ENCODE measurements at regions not wholly inside any gene's neighbourhood (a gene's known extent, or its start where the extent isn't known, plus 50 kb on each side); places are given as distances from the start of the nearest gene placed in this dataset.
A peak's percentile ranks its signal among the peaks of the same experiment; 100 is the strongest.

GRCh38 chr9:99405359-99405758, 183.3 kb downstream of the SEC61B start:
- no peak overlapping the region for H3K27ac ChIP-seq
- H3K4me3 ChIP-seq: no peak overlapping the region
- H3K27me3 ChIP-seq: no peaks in the 10 kb centered on the region
- TF ChIP-seq CTCF (IDR thresholded peaks at IDR 0.05): no peak
- intact Hi-C loops (cut with DNase I): no loop called here
- no peaks in the 10 kb centered on the region for H3K36me3 ChIP-seq
- 70 to 79% methylated on average over 2 of the region's 2 CpGs for WGBS, 2 donors
- no peak for ATAC-seq
- no peak for DNase-seq
- peaks cover 0 to 8% (median 5%) of the 10 kb centered on the region in 9 donors for H3K4me1 ChIP-seq
- H3K9me3 ChIP-seq: no peaks in the 10 kb centered on the region

GRCh38 chr9:99406939-99407338, 184.9 kb downstream of the SEC61B start:
- ATAC-seq: peak in 7 of 8 donors; percentile 35 to 89 (median 67)
- 57 to 65% methylated on average over 4 of the region's 4 CpGs for WGBS, 2 donors
- intact Hi-C loops (cut with DNase I): loop anchor here in 1 of 10 donors (1.0 kb wide), 1 partner anchor 38 kb away; no protein-coding TSS in a partner anchor
- peaks cover 0 to 7% (median 0%) of the 10 kb centered on the region in 11 donors for H3K9me3 ChIP-seq
- peak in 1 of 2 donors; percentile 20 for DNase-seq
- H3K27me3 ChIP-seq: no peaks in the 10 kb centered on the region
- no peaks in the 10 kb centered on the region for H3K36me3 ChIP-seq
- no peak overlapping the region for H3K4me3 ChIP-seq
- no peak overlapping the region for H3K27ac ChIP-seq
- no peak for TF ChIP-seq CTCF (IDR thresholded peaks at IDR 0.05)
- peaks cover 0 to 8% (median 3%) of the 10 kb centered on the region in 9 donors for H3K4me1 ChIP-seq

DNA sequence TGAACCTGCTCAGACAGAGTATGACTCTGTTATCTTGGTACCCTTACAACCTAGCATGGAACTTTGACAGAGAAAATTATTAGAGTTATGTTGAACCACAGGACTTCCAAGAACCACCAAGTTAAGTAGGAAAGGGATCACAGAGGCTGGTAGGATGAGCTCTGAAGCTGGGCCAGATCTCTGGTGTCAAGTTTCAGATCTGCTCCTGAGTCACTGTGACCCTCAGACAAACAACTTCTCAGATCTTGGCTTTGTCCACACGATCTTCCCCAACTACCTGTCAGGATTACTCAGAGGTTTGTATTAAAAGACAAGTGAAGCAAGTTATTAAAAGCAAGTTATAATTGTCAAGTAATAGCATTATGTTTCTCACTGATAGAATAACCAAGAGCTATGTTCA, 189.0 kb downstream of the SEC61B start:
- no peak for TF ChIP-seq CTCF (IDR thresholded peaks at IDR 0.05)
- Histone ChIP-seq H3K36me3 (no peaks in the 10 kb centered on the region), H3K27me3 (no peaks in the 10 kb centered on the region), H3K4me1 (peaks cover 0 to 8% (median 3%) of the 10 kb centered on the region in 9 donors), H3K9me3 (peaks cover 0 to 7% (median 0%) of the 10 kb centered on the region in 11 donors), H3K27ac (no peak overlapping the region), H3K4me3 (no peak overlapping the region)
- no peak for DNase-seq
- intact Hi-C loops (cut with DNase I): no loop called here
- no peak for ATAC-seq
- WGBS, 2 donors: 60 to 78% methylated on average over 1 of the region's 1 CpG

GRCh38 chr9:99411479-99412115, 189.5 kb downstream of the SEC61B start:
- peak in 6 of 8 donors; percentile 37 to 74 (median 47) for ATAC-seq
- intact Hi-C loops (cut with DNase I): loop anchor here in 1 of 10 donors (2.0 kb wide), 1 partner anchor 17 kb away; no protein-coding TSS in a partner anchor

More at GRCh38 chr9:99411479-99412115, 189.5 kb downstream of the SEC61B start:
- no peaks in the 10 kb centered on the region for H3K27me3 ChIP-seq
- peaks cover 0 to 8% (median 3%) of the 10 kb centered on the region in 9 donors for H3K4me1 ChIP-seq
- peaks cover 0 to 7% (median 0%) of the 10 kb centered on the region in 11 donors for H3K9me3 ChIP-seq
- H3K4me3 ChIP-seq: no peak overlapping the region
- no peak overlapping the region for H3K27ac ChIP-seq
- WGBS, 2 donors: 53 to 56% methylated on average over 8 of the region's 8 CpGs
- TF ChIP-seq CTCF (IDR thresholded peaks at IDR 0.05): no peak
- H3K36me3 ChIP-seq: no peaks in the 10 kb centered on the region
- peak; percentile 20 to 24 for DNase-seq
